ENCODE measurements at regions not wholly inside any gene's neighbourhood (a gene's known extent, or its start where the extent isn't known, plus 50 kb on each side); places are given as distances from the start of the nearest gene placed in this dataset.

DNA sequence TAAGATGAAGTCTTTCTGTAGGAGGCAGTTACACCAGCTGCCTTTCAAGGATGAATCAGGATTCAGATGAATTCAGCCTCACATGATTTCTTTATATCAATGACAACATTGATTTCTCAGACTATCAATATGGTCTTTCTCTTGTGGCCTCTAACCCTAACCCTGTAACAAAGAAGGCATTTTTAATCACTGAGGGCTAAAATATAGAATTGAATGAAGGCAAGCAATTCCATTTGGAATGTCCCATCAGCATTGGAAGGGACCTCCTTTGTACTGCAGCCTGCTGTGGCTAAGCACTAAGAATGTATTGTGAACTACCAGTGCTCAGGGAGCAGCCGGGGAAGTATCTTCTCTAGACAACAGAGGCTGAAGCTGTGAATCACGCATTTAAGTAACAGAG is 90.6 kb upstream of the FRMD6 start:
- Histone ChIP-seq H3K27ac (ENCODE audit: low read depth) (no peak overlapping the region), H2AFZ (no peak overlapping the region)
- TF ChIP-seq EZH2phosphoT487 (IDR thresholded peaks at IDR 0.05; ENCODE audit: unreplicated experiment) (no peak), CREB1 (CRISPR knock-in tag; IDR thresholded peaks at IDR 0.05; ENCODE audit: low read depth) (no peak), EZH2 (IDR thresholded peaks at IDR 0.05; ENCODE audit: low read depth, unreplicated experiment) (no peak), POLR2AphosphoS5 (IDR thresholded peaks at IDR 0.05; ENCODE audit: low read depth) (no peak), ZNF114 (CRISPR knock-in tag; IDR thresholded peaks at IDR 0.05) (no peak), JUNB (IDR thresholded peaks at IDR 0.05; ENCODE audit: unreplicated experiment) (no peak), STAT1 (IDR thresholded peaks at IDR 0.05; ENCODE audit: unreplicated experiment) (no peak), ZNF331 (CRISPR knock-in tag; IDR thresholded peaks at IDR 0.05; ENCODE audit: low read depth) (no peak), NANOG (IDR thresholded peaks at IDR 0.05; ENCODE audit: borderline replicate concordance) (no peak)
- TF ChIP-seq, protein P1, sequence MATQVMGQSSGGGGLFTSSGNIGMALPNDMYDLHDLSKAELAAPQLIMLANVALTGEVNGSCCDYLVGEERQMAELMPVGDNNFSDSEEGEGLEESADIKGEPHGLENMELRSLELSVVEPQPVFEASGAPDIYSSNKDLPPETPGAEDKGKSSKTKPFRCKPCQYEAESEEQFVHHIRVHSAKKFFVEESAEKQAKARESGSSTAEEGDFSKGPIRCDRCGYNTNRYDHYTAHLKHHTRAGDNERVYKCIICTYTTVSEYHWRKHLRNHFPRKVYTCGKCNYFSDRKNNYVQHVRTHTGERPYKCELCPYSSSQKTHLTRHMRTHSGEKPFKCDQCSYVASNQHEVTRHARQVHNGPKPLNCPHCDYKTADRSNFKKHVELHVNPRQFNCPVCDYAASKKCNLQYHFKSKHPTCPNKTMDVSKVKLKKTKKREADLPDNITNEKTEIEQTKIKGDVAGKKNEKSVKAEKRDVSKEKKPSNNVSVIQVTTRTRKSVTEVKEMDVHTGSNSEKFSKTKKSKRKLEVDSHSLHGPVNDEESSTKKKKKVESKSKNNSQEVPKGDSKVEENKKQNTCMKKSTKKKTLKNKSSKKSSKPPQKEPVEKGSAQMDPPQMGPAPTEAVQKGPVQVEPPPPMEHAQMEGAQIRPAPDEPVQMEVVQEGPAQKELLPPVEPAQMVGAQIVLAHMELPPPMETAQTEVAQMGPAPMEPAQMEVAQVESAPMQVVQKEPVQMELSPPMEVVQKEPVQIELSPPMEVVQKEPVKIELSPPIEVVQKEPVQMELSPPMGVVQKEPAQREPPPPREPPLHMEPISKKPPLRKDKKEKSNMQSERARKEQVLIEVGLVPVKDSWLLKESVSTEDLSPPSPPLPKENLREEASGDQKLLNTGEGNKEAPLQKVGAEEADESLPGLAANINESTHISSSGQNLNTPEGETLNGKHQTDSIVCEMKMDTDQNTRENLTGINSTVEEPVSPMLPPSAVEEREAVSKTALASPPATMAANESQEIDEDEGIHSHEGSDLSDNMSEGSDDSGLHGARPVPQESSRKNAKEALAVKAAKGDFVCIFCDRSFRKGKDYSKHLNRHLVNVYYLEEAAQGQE (IDR thresholded peaks at IDR 0.05; ENCODE audit: unreplicated experiment), result no peak
- TF ChIP-seq, protein P2, sequence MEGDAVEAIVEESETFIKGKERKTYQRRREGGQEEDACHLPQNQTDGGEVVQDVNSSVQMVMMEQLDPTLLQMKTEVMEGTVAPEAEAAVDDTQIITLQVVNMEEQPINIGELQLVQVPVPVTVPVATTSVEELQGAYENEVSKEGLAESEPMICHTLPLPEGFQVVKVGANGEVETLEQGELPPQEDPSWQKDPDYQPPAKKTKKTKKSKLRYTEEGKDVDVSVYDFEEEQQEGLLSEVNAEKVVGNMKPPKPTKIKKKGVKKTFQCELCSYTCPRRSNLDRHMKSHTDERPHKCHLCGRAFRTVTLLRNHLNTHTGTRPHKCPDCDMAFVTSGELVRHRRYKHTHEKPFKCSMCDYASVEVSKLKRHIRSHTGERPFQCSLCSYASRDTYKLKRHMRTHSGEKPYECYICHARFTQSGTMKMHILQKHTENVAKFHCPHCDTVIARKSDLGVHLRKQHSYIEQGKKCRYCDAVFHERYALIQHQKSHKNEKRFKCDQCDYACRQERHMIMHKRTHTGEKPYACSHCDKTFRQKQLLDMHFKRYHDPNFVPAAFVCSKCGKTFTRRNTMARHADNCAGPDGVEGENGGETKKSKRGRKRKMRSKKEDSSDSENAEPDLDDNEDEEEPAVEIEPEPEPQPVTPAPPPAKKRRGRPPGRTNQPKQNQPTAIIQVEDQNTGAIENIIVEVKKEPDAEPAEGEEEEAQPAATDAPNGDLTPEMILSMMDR (conservative IDR thresholded peaks at IDR 0.05; ENCODE audit: low read depth in 2 of 2), result no peak
- TF ChIP-seq, protein P3, sequence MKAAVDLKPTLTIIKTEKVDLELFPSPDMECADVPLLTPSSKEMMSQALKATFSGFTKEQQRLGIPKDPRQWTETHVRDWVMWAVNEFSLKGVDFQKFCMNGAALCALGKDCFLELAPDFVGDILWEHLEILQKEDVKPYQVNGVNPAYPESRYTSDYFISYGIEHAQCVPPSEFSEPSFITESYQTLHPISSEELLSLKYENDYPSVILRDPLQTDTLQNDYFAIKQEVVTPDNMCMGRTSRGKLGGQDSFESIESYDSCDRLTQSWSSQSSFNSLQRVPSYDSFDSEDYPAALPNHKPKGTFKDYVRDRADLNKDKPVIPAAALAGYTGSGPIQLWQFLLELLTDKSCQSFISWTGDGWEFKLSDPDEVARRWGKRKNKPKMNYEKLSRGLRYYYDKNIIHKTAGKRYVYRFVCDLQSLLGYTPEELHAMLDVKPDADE (IDR thresholded peaks at IDR 0.05), result no peak
- TF ChIP-seq, protein P4, sequence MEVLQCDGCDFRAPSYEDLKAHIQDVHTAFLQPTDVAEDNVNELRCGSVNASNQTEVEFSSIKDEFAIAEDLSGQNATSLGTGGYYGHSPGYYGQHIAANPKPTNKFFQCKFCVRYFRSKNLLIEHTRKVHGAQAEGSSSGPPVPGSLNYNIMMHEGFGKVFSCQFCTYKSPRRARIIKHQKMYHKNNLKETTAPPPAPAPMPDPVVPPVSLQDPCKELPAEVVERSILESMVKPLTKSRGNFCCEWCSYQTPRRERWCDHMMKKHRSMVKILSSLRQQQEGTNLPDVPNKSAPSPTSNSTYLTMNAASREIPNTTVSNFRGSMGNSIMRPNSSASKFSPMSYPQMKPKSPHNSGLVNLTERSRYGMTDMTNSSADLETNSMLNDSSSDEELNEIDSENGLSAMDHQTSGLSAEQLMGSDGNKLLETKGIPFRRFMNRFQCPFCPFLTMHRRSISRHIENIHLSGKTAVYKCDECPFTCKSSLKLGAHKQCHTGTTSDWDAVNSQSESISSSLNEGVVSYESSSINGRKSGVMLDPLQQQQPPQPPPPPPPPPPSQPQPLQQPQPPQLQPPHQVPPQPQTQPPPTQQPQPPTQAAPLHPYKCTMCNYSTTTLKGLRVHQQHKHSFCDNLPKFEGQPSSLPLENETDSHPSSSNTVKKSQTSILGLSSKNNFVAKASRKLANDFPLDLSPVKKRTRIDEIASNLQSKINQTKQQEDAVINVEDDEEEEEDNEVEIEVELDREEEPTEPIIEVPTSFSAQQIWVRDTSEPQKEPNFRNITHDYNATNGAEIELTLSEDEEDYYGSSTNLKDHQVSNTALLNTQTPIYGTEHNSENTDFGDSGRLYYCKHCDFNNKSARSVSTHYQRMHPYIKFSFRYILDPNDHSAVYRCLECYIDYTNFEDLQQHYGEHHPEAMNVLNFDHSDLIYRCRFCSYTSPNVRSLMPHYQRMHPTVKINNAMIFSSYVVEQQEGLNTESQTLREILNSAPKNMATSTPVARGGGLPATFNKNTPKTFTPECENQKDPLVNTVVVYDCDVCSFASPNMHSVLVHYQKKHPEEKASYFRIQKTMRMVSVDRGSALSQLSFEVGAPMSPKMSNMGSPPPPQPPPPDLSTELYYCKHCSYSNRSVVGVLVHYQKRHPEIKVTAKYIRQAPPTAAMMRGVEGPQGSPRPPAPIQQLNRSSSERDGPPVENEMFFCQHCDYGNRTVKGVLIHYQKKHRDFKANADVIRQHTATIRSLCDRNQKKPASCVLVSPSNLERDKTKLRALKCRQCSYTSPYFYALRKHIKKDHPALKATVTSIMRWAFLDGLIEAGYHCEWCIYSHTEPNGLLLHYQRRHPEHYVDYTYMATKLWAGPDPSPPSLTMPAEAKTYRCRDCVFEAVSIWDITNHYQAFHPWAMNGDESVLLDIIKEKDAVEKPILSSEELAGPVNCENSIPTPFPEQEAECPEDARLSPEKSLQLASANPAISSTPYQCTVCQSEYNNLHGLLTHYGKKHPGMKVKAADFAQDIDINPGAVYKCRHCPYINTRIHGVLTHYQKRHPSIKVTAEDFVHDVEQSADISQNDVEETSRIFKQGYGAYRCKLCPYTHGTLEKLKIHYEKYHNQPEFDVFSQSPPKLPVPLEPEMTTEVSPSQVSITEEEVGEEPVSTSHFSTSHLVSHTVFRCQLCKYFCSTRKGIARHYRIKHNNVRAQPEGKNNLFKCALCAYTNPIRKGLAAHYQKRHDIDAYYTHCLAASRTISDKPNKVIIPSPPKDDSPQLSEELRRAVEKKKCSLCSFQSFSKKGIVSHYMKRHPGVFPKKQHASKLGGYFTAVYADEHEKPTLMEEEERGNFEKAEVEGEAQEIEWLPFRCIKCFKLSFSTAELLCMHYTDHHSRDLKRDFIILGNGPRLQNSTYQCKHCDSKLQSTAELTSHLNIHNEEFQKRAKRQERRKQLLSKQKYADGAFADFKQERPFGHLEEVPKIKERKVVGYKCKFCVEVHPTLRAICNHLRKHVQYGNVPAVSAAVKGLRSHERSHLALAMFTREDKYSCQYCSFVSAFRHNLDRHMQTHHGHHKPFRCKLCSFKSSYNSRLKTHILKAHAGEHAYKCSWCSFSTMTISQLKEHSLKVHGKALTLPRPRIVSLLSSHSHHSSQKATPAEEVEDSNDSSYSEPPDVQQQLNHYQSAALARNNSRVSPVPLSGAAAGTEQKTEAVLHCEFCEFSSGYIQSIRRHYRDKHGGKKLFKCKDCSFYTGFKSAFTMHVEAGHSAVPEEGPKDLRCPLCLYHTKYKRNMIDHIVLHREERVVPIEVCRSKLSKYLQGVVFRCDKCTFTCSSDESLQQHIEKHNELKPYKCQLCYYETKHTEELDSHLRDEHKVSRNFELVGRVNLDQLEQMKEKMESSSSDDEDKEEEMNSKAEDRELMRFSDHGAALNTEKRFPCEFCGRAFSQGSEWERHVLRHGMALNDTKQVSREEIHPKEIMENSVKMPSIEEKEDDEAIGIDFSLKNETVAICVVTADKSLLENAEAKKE (CRISPR knock-in tag; IDR thresholded peaks at IDR 0.05), result no peak

More for the DNA sequence above, 90.6 kb upstream of the FRMD6 start:
- no peaks in the 10 kb centered on the region; the same call in 1 of the 2 replicates for H3K36me3 ChIP-seq (ENCODE audit: insufficient read depth)
- H3K4me3 Mint-ChIP-seq, result no peak overlapping the region
- H3K9me3 Mint-ChIP-seq, result no peaks in the 10 kb centered on the region
- H4K20me1 ChIP-seq (replicated peaks; ENCODE audit: insufficient read depth), result no peaks in the 10 kb centered on the region
- 0 out of 2 replicates have a peak, but pooled peaks cover 4% of the 10 kb centered on the region for H3K9me2 ChIP-seq (ENCODE audit: insufficient read depth)
- H3K27me3 Mint-ChIP-seq (ENCODE audit: insufficient read depth, low read depth, poor library complexity), result peaks cover 3% of the 10 kb centered on the region
- H3F3A ChIP-seq (replicated peaks; ENCODE audit: low read depth), result no peaks in the 10 kb centered on the region
- no peaks in the 10 kb centered on the region for H3K36me3 Mint-ChIP-seq (ENCODE audit: low read depth)
- H3K4me2 ChIP-seq, result no peak overlapping the region
- DNase-seq (ENCODE audit: low spot score) (no peak), ATAC-seq (no peak; the same call in 2 of the 3 replicates)
- H3K4me1 Mint-ChIP-seq, result peaks cover 5% of the 10 kb centered on the region; the same call in 2 of the 3 replicates
- no peaks in the 10 kb centered on the region for H3K27me3 ChIP-seq (ENCODE audit: insufficient read depth)
- H3K79me2 ChIP-seq (replicated peaks; ENCODE audit: insufficient read depth), result no peaks in the 10 kb centered on the region
- H3K4me1 ChIP-seq (ENCODE audit: insufficient read depth), result peaks cover 9% of the 10 kb centered on the region; the same call in 1 of the 2 replicates
- H3K27ac Mint-ChIP-seq, result no peak overlapping the region
- no peak overlapping the region for H3K4me3 ChIP-seq
